WERI-Rb-1 (cell line): ENCODE measurements at regions not wholly inside any gene's neighbourhood (a gene's known extent, or its start where the extent isn't known, plus 50 kb on each side); places are given as distances from the start of the nearest gene placed in this dataset.

ENCODE experiments used
- DNase-seq: peaks from one replicate; pipeline ENCODE4 v3.0.0-alpha.2; 2020
- H3K27ac ChIP-seq: fragments of 250-450 bp; sonication (Bioruptor Pico); 2 replicates; pipeline ENCODE4 v1.5.1; 2020; ENCODE audit warnings: mild to moderate bottlenecking, moderate library complexity
- H3K27me3 ChIP-seq: fragments of 250-450 bp; sonication (Bioruptor Pico); 2 replicates; pipeline ENCODE4 v1.5.1; 2021; ENCODE audit warnings: mild to moderate bottlenecking, low read depth, moderate library complexity; ENCODE audit not compliant: insufficient read depth, severe bottlenecking
- H3K36me3 ChIP-seq: fragments of 250-450 bp; sonication (Bioruptor Pico); 2 replicates; pipeline ENCODE4 v1.5.1; 2020; ENCODE audit warnings: mild to moderate bottlenecking, moderate library complexity
- H3K4me3 ChIP-seq: 2 replicates; pipeline ENCODE4 v1.5.1; 2011; ENCODE audit warnings: low read depth, mild to moderate bottlenecking, control low read depth, low read length
- H3K9me3 ChIP-seq: fragments of 250-450 bp; sonication (Bioruptor Pico); 2 replicates; pipeline ENCODE4 v1.5.1; 2021; ENCODE audit warnings: mild to moderate bottlenecking, moderate library complexity; ENCODE audit not compliant: severe bottlenecking
- TF ChIP-seq, protein P1 (sequence below): IDR thresholded peaks from 2 replicates; pipeline ENCODE4 v1.5.1; 2011; ENCODE audit warnings: low read depth, mild to moderate bottlenecking, control low read depth, inconsistent platforms, low read length

GRCh38 chr3:163159306-163159705, 1662.7 kb downstream of the OTOL1 start:
- no peaks in the 10 kb centered on the region for H3K36me3 ChIP-seq
- TF ChIP-seq, protein P1, sequence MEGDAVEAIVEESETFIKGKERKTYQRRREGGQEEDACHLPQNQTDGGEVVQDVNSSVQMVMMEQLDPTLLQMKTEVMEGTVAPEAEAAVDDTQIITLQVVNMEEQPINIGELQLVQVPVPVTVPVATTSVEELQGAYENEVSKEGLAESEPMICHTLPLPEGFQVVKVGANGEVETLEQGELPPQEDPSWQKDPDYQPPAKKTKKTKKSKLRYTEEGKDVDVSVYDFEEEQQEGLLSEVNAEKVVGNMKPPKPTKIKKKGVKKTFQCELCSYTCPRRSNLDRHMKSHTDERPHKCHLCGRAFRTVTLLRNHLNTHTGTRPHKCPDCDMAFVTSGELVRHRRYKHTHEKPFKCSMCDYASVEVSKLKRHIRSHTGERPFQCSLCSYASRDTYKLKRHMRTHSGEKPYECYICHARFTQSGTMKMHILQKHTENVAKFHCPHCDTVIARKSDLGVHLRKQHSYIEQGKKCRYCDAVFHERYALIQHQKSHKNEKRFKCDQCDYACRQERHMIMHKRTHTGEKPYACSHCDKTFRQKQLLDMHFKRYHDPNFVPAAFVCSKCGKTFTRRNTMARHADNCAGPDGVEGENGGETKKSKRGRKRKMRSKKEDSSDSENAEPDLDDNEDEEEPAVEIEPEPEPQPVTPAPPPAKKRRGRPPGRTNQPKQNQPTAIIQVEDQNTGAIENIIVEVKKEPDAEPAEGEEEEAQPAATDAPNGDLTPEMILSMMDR: no peak
- H3K4me3 ChIP-seq: no peak overlapping the region
- no peaks in the 10 kb centered on the region for H3K9me3 ChIP-seq
- DNase-seq: no peak
- no peaks in the 10 kb centered on the region for H3K27me3 ChIP-seq
- H3K27ac ChIP-seq: no peak overlapping the region

DNA sequence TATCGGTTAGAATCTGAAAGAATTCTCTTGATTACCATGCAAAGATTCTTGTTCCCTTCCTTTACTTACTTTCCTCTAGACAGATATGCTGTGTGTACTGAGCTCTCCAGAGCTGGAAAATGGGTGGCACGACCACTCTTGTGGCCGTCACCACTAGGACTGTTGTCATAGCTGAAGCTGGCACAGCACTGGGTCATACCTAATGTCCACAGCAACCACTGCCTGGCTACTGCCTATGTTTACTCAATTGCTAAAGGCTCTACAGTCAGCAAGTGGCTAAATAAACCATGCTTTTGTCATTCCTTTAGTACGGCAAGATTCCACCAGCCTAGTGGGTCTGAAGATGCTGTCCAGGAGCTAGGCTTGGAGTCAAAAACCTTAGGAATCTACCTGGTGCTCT, 1643.0 kb downstream of the OTOL1 start:
- DNase-seq: no peak
- no peaks in the 10 kb centered on the region for H3K9me3 ChIP-seq
- no peak overlapping the region for H3K4me3 ChIP-seq
- no peaks in the 10 kb centered on the region for H3K27me3 ChIP-seq
- TF ChIP-seq, protein P1: no peak
- no peak overlapping the region for H3K27ac ChIP-seq
- no peaks in the 10 kb centered on the region for H3K36me3 ChIP-seq

DNA sequence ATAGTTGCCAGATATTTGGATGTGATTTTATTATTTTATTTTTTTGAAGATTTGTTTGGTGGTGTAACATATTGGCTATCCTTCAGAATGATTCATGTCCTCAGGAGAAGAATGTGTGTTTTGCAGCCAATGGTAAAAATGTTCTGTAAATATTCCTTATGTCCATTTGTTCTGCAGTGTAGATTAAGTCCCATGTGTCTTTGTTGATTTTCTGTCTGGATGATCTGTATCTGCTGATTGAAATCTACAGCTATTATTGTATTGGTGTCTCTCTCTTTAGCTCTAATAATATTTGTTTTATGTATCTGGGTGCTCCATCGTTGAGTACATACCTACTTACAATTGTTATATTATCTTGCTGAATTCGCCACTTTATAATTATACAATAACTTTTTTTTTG, 1641.7 kb downstream of the OTOL1 start:
- Histone ChIP-seq H3K27me3 (no peaks in the 10 kb centered on the region), H3K36me3 (no peaks in the 10 kb centered on the region), H3K4me3 (no peak overlapping the region), H3K9me3 (no peaks in the 10 kb centered on the region), H3K27ac (no peak overlapping the region)
- DNase-seq: no peak
- TF ChIP-seq, protein P1: no peak

DNA sequence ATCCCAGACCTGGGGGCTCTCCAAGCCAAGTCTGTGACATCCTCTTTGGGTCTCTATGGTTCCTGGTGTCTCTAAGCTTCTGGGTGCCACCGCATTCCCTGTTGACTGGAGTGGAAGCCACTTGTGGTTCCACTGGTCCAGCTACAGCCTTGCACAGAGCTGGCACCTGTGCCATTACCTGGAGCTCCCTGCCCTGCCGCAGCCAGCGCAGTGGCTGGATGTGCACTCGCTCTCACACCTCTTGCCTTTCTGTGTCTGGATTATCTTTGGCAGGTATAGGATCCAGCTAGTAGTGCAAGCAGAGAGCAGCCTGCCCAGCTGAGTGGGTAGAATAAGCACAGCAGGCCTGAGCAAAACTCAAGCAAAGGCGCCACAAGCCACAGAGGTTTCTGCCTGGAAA, 1635.5 kb downstream of the OTOL1 start:
- H3K27me3 ChIP-seq: no peaks in the 10 kb centered on the region
- no peak overlapping the region for H3K27ac ChIP-seq
- TF ChIP-seq, protein P1: no peak
- no peaks in the 10 kb centered on the region for H3K36me3 ChIP-seq
- no peaks in the 10 kb centered on the region for H3K9me3 ChIP-seq
- DNase-seq: no peak
- H3K4me3 ChIP-seq: no peak overlapping the region

GRCh38 chr3:163129287-163129686, 1632.7 kb downstream of the OTOL1 start:
- Histone ChIP-seq H3K27me3 (no peaks in the 10 kb centered on the region), H3K27ac (no peak overlapping the region), H3K36me3 (no peaks in the 10 kb centered on the region), H3K4me3 (no peak overlapping the region), H3K9me3 (peaks cover 2% of the 10 kb centered on the region)
- TF ChIP-seq, protein P1: no peak
- no peak for DNase-seq

DNA sequence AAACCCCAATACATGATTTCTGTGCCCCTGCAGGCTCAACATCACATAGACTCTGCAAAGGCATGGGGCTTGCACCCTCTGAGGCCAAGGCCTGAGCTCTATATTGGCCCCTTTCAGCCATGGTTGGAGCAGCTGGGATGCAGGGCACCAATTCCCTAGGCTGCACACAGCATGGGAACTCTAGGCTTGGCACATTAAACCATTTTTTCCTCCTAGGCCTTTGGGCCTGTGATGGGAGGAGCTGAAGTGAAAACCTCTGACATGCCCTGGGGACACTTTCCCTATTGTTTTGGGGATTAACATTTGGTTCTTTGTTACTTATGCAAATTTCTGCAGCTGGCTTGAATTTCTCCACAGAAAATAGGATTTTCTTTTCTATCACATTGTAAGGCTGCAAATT, 1629.5 kb downstream of the OTOL1 start:
- Histone ChIP-seq H3K4me3 (no peak overlapping the region), H3K9me3 (peaks cover 2% of the 10 kb centered on the region), H3K27me3 (no peaks in the 10 kb centered on the region), H3K36me3 (no peaks in the 10 kb centered on the region), H3K27ac (no peak overlapping the region)
- DNase-seq: no peak
- TF ChIP-seq, protein P1: no peak
